ENCODE measurements at regions not wholly inside any gene's neighbourhood (a gene's known extent, or its start where the extent isn't known, plus 50 kb on each side); places are given as distances from the start of the nearest gene placed in this dataset.
"Not testable (repeated sequence)": the region's sequence is repeated elsewhere in the genome, so short reads cannot be mapped to it uniquely, and the experiment has no call there.

DNA sequence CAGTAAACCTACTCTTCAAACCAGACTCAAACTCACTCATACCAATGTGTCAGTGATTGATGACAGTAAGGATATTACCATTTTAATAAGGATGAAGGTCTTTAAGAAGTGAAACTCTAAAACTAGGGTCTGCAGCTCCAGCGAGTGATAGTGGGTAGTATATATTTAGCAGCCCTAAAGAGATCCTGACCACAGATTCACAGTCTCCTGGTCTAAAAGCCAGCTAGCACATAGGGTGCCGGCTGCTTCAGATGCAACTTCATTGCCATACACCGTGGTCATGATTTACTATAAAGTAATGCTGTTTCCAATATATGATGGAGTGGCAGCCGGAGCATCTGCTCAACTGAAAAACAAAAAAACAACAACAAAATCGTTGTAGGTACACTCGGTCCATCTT lies 99.6 kb upstream of the MDM1 start:
- in situ Hi-C loops (cut with MboI; ENCODE audit: low pct_unique_long_range_greater_than_20kb in 2 of 9, low sequenced_read_pairs in 9 of 9, unreplicated experiment in 9 of 9), result no loop called here
- ATAC-seq (replicated peaks in 6 of 8), result no peak
- Histone ChIP-seq H3K27ac (no peak overlapping the region), H3K4me3 (no peak overlapping the region), H3K4me1 (replicated peaks in 1 of 2) (peaks cover 0 to 2% of the 10 kb centered on the region in 2 donors)
- 60 to 100% (median 80%) methylated on average over 1 to 6 of the region's 6 CpGs for WGBS, 10 experiments

DNA sequence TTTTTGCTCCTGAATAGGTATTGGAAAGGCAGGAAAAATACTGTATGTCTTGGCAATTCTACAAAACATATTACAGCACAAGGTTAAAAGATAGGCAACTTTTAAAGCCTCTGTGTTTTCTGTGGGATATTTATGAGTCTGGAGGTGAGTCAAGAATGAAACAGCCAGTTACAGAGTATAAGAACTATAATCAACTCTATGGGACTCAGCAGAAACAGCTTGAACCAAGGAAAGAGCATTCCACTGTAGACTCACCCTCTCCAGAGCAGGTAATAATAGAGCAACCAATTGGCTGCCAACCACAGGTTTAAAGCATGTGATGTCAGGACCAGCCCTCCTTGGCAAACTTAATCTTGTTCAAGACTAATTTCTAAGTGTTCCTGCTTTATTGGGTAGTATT lies 100.5 kb upstream of the MDM1 start:
- H3K4me1 ChIP-seq (replicated peaks in 1 of 2), result peaks cover 0 to 2% of the 10 kb centered on the region in 2 donors
- ATAC-seq (replicated peaks in 6 of 8), result no peak
- no peak overlapping the region for H3K4me3 ChIP-seq
- in situ Hi-C loops (cut with MboI; ENCODE audit: low pct_unique_long_range_greater_than_20kb in 2 of 9, low sequenced_read_pairs in 9 of 9, unreplicated experiment in 9 of 9), result no loop called here
- H3K27ac ChIP-seq, result no peak overlapping the region

DNA sequence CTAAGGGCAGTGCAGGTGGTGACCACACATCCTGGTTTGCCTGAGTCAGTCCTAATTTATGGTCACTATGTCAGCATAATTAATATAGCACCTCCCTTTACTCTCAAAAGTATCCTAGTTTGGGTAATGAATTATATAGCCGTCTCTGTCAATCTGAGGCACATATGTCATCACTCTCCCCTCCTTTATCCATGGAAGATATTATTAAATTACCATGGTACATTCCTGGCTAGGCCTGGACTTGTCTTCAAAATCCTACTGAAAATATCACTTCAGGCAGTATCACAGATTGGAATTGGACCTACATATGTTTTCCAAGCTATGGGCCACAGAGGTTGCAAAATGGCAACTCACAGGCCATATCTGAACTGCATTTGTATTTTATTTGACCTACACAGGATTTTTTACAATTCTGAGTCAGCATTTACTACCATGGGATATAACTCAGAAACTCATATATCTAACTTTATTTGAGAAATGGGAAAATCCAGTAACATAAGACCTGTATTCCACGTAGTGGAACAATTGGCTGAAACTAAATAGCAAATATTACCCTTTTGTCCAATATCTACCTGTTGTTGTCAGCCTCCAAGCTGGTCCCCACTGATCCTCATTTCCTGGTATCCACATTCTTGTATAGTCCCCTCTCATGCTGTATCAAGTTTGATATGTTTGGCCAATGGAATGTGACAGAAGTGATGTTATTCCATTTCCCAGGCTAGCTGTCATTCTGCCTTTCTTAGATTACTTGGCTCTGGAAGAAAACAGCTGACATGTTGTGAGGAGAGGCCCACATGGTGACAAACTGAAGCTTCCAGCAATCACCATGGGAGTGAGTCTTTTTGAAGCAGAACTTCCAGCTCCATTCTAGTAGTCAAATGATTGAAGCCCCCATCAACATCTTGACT lies 102.5 kb upstream of the MDM1 start:
- Histone ChIP-seq H3K27ac (no peak overlapping the region), H3K4me1 (replicated peaks in 1 of 2) (peaks cover 0 to 2% of the 10 kb centered on the region in 2 donors), H3K4me3 (no peak overlapping the region)
- in situ Hi-C loops (cut with MboI; ENCODE audit: low pct_unique_long_range_greater_than_20kb in 2 of 9, low sequenced_read_pairs in 9 of 9, unreplicated experiment in 9 of 9), result no loop called here
- ATAC-seq (replicated peaks in 6 of 8), result peak in 1 of 8 experiments; percentile 28
- 50 to 100% (median 91%) methylated on average over 1 to 2 of the region's 2 CpGs; no CpG with 5 or more reads in 2 of the 10 experiments for WGBS, 10 experiments

DNA sequence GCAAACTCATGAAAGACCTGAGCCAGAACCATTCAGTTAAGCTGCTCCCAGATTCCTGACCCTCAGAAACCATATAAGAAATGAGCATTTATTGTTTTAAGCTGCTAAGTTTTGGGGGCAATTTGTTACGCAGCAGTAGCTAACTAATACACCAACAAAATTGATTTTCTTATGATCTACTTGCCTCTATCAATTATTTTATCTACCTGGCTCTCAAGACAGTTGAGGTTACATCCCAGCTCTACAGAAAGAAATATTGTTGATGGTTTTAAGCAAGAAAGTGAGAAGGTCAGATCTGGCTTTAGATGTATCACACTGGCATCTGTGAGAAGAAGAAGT lies 103.1 kb upstream of the MDM1 start:
- H3K4me3 ChIP-seq, result no peak overlapping the region
- H3K4me1 ChIP-seq (replicated peaks in 1 of 2), result no peaks in the 10 kb centered on the region
- ATAC-seq (replicated peaks in 6 of 8), result no peak
- H3K27ac ChIP-seq, result no peak overlapping the region
- in situ Hi-C loops (cut with MboI; ENCODE audit: low pct_unique_long_range_greater_than_20kb in 2 of 9, low sequenced_read_pairs in 9 of 9, unreplicated experiment in 9 of 9), result no loop called here
- 73 to 100% (median 100%) methylated on average over 1 of the region's 1 CpG; no CpG with 5 or more reads in 2 of the 10 experiments for WGBS, 10 experiments

DNA sequence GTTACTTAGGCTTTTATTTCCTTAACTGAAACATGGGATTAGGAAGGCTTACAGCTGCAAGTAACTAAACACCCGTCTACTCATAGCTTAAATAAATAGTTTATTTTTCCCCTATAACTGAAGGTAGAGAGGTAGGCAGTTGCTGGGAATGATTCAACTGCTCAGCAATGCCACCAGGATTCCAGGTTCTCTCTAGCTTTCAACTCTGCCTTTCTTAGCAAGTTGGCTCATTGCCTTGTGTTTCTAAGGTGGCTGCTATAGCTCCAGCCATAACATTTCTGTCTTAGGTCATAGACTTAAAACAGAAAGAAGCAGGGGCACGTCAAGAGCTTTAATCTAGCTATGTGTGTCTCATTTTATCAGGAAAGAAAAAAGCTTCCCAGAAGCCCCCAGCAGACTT lies 103.7 kb upstream of the MDM1 start:
- no peak for ATAC-seq (replicated peaks in 6 of 8)
- H3K4me1 ChIP-seq (replicated peaks in 1 of 2), result no peaks in the 10 kb centered on the region
- no peak overlapping the region for H3K4me3 ChIP-seq
- no peak overlapping the region for H3K27ac ChIP-seq
- WGBS, 10 experiments, result 55 to 100% (median 100%) methylated on average over 1 to 2 of the region's 2 CpGs; no CpG with 5 or more reads in 2 of the 10 experiments
- in situ Hi-C loops (cut with MboI; ENCODE audit: low pct_unique_long_range_greater_than_20kb in 2 of 9, low sequenced_read_pairs in 9 of 9, unreplicated experiment in 9 of 9), result no loop called here

DNA sequence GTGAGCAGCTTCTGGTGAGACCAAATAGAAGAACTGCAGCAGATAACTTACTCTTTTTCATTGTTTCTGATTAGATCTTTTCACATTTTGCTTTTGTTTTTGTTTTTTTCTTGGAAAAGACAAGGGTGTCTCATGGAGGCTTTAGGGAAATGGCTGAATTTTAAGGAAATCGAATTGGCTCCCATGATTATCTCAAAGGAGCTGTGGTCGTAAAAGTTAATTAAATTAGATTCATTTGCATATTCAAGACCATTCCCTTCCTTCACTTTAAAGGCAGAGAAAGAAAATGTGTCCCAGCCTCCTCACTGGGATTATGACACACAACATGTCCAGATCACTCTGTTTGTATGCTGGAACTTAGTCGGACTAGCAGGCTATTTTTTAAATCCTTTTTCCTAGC lies 106.4 kb upstream of the MDM1 start:
- no peak for ATAC-seq (replicated peaks in 6 of 8)

DNA sequence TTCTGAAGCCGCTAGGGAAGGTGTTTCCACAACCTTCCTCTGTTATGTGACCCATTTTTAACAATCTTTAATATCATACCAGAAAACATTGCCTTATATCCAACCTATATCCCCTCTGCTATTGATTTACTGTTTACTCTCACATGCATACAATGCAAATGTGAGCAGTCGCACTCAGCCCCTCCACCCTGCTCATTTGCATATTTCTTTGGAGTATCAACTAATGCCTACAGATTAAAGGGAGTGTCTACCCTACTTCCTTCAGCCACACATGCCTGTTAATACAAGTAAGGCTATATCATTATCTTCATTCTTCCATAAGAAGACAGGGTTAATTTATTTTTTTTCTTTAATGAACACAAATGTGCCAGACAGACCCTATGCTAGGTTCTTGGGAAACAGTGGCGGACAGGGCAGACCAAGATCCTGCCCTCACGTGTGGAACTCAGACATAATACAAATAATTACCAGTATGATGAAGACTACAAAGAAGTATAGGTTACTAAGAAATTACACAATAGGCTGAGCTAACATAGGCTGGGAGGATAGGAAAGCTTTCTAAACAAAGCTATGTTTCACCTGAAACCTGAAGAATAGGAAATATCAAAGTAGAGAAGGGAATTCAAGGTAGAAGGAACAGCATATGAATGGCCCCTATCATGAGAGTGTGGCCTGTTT lies 107.3 kb upstream of the MDM1 start:
- H3K27ac ChIP-seq, result no peak overlapping the region
- in situ Hi-C loops (cut with MboI; ENCODE audit: low pct_unique_long_range_greater_than_20kb in 2 of 9, low sequenced_read_pairs in 9 of 9, unreplicated experiment in 9 of 9), result no loop called here
- H3K4me1 ChIP-seq (replicated peaks in 1 of 2), result no peaks in the 10 kb centered on the region
- WGBS, 10 experiments, result 0 to 100% (median 83%) methylated on average over 1 to 4 of the region's 4 CpGs
- H3K4me3 ChIP-seq, result no peak overlapping the region
- peak in 4 of 8 experiments; percentile 10 to 90 (median 83) for ATAC-seq (replicated peaks in 6 of 8)

More for the DNA sequence above, 106.4 kb upstream of the MDM1 start:
- Histone ChIP-seq H3K27ac (no peak overlapping the region), H3K4me1 (replicated peaks in 1 of 2) (no peaks in the 10 kb centered on the region), H3K4me3 (no peak overlapping the region)
- 14 to 83% (median 59%) methylated on average over 2 to 3 of the region's 3 CpGs; no CpG with 5 or more reads in 1 of the 10 experiments for WGBS, 10 experiments
- in situ Hi-C loops (cut with MboI; ENCODE audit: low pct_unique_long_range_greater_than_20kb in 2 of 9, low sequenced_read_pairs in 9 of 9, unreplicated experiment in 9 of 9), result no loop called here

DNA sequence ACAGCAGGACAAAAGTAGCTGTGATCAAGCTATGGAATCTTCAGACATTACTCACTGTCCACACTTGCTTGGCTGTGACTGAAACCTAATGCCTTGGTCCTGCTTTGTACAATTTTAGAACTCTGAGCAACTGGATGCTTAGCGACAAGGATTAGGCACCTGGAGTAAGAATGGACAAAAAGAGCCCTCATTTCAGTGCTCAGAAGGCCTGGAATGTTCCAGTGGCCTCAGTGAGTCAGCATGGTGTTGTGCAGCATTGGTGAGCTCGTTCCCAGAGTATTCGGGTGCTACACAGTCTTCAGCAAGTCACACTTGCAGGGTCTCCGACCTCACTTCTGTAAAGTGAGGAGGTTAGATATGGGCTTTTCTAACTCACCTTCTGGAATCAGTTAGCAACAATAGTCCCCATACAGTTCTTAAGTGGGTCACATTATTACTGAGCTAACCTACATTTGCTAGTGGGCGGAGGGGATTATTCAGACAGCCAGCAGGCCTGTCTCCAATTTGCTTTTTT lies 108.0 kb upstream of the MDM1 start:
- H3K4me1 ChIP-seq (replicated peaks in 1 of 2), result no peaks in the 10 kb centered on the region
- in situ Hi-C loops (cut with MboI; ENCODE audit: low pct_unique_long_range_greater_than_20kb in 2 of 9, low sequenced_read_pairs in 9 of 9, unreplicated experiment in 9 of 9), result no loop called here
- H3K27ac ChIP-seq, result no peak overlapping the region
- no peak overlapping the region for H3K4me3 ChIP-seq
- WGBS, 10 experiments, result 32 to 100% (median 90%) methylated on average over 1 to 5 of the region's 5 CpGs
- ATAC-seq (replicated peaks in 6 of 8), result peak in 5 of 8 experiments; percentile 22 to 87 (median 56)

DNA sequence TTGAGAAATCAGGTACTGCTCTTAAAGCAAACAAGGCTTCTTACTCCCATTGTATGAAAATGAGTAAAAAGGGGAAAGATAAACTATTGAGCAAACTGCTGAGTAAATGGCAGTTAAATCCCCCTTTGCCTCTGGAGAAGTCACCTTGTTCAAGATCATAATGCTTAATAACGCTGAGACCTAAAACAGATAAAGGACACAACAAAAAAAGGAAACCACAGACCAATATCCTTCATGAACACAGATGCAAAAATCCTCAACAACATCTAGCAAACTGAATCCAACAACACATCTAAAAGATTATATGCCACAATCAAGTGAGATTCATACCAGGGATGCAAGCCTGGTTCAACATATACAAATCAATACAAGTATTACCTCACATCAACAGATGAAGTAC lies 109.0 kb upstream of the MDM1 start:
- no peaks in the 10 kb centered on the region for H3K4me1 ChIP-seq (replicated peaks in 1 of 2)
- in situ Hi-C loops (cut with MboI; ENCODE audit: low pct_unique_long_range_greater_than_20kb in 2 of 9, low sequenced_read_pairs in 9 of 9, unreplicated experiment in 9 of 9), result no loop called here
- WGBS, 10 experiments, result 50 to 100% (median 100%) methylated on average over 1 of the region's 1 CpG; no CpG with 5 or more reads in 3 of the 10 experiments
- no peak overlapping the region for H3K4me3 ChIP-seq
- H3K27ac ChIP-seq, result no peak overlapping the region
- ATAC-seq (replicated peaks in 6 of 8), result no peak

DNA sequence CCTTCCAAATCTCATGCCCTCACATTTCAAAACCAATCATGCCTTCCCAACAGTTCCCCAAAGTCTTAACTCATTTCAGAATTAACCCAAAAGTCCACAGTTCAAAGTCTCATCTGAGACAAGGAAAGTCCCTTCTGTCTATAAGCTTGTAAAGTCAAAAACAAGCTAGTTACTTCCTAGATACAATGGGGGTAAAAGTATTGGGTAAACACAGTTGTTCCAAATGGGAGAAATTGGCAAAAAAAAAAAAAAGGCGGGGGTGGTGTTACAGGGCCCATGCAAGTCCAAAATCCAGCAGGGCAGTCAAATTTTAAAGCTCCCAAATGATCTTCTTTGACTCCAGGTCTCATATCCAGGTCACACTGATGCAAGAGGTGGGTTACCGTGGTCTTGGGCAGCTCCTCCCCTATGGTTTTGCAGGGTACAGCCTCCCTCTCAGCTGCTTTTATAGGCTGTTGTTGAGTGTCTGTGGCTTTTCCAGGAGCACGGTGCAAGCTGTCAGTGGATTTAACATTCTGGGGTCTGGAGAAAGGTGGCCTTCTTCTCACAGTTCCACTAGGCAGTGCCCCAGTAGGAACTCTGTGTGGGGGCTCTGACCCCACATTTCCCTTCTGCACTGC lies 110.3 kb upstream of the MDM1 start:
- H3K4me3 ChIP-seq; ATAC-seq (replicated peaks in 6 of 8); H3K27ac ChIP-seq; H3K4me1 ChIP-seq (replicated peaks in 1 of 2); in situ Hi-C loops (cut with MboI; ENCODE audit: low pct_unique_long_range_greater_than_20kb in 2 of 9, low sequenced_read_pairs in 9 of 9, unreplicated experiment in 9 of 9): not testable (repeated sequence)
- 100% methylated on average over 1 to 2 of the region's 3 CpGs; no CpG with 5 or more reads in 5 of the 10 experiments for WGBS, 10 experiments

DNA sequence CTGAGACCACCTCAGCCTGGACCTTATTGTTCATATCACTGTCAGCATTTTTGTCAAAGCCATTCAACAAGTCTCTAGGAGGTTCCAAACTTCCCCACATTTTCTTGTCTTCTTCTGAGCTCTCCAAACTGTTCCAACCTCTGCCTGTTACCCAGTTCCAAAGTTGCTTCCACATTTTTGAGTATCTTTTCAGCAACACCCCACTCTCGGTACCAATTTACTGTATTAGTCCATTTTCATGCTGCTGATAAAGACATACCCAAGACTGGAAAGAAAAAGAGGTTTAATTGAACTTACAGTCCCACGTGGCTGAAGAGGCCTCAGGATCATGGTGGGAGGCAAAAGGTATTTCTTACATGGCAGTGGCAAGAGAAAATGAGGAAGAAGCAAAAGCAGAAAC lies 111.5 kb upstream of the MDM1 start:
- H3K4me3 ChIP-seq; ATAC-seq (replicated peaks in 6 of 8); H3K27ac ChIP-seq; H3K4me1 ChIP-seq (replicated peaks in 1 of 2); in situ Hi-C loops (cut with MboI; ENCODE audit: low pct_unique_long_range_greater_than_20kb in 2 of 9, low sequenced_read_pairs in 9 of 9, unreplicated experiment in 9 of 9): not testable (repeated sequence)
- WGBS, 10 experiments, result 17 to 100% (median 67%) methylated on average over 1 to 2 of the region's 2 CpGs; no CpG with 5 or more reads in 3 of the 10 experiments

DNA sequence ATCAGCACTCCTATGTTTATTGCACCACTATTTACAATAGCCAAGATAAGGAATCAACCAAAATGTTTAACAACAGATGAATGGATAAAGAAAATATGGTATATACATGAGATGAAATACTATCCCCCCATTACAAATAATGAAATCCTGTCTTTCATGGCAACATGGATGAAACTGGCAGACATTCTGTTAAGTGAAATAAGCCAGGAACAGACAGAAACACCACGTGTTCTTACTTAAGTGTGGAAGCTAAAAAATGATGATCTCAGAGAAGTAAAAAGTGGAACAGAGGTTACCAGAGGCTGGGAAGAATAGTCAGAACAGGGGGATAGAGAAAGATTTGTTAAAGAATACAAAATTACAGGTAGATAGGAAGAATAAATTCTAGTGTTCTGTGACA lies 113.7 kb upstream of the MDM1 start:
- no peak overlapping the region for H3K27ac ChIP-seq
- no peak overlapping the region for H3K4me3 ChIP-seq
- 20 to 83% (median 59%) methylated on average over 1 of the region's 1 CpG for WGBS, 10 experiments
- ATAC-seq (replicated peaks in 6 of 8), result no peak
- H3K4me1 ChIP-seq (replicated peaks in 1 of 2), result peaks cover 0 to 5% of the 10 kb centered on the region in 2 donors
- in situ Hi-C loops (cut with MboI; ENCODE audit: low pct_unique_long_range_greater_than_20kb in 2 of 9, low sequenced_read_pairs in 9 of 9, unreplicated experiment in 9 of 9), result no loop called here

DNA sequence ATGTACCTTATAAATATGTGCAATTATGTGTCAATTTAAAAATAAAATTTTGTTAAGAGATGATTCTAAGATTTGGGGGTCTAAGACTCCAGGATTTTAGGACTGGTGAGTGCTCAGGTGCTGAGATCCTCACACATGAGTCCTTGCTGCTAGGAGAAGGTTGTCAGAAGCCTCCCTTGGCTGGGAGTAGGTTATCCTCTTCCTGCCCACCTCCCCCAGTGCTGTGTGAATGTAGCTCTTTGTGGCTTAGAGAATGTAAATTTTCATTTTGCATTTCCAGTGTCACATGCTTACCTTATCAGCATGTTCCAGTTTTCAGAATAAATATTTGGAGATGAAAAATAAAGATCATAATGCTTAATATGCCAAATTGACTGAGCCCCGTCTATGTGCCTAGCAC lies 114.2 kb upstream of the MDM1 start:
- Histone ChIP-seq H3K4me1 (replicated peaks in 1 of 2) (peaks cover 0 to 5% of the 10 kb centered on the region in 2 donors), H3K27ac (no peak overlapping the region), H3K4me3 (no peak overlapping the region)
- ATAC-seq (replicated peaks in 6 of 8), result peak in 3 of 8 experiments; percentile 40 to 50 (median 42)
- WGBS, 10 experiments, result 42 to 100% (median 80%) methylated on average over 1 of the region's 1 CpG; no CpG with 5 or more reads in 1 of the 10 experiments
- in situ Hi-C loops (cut with MboI; ENCODE audit: low pct_unique_long_range_greater_than_20kb in 2 of 9, low sequenced_read_pairs in 9 of 9, unreplicated experiment in 9 of 9), result no loop called here
